Activated CD4-positive, alpha-beta T cell treated with anti-CD3 and anti-CD28 coated beads, Interleukin-2, amount 10 ng/mL, durations not matched to agents 7 days and 5 days (primary cell): ENCODE measurements at regions not wholly inside any gene's neighbourhood (a gene's known extent, or its start where the extent isn't known, plus 50 kb on each side); places are given as distances from the start of the nearest gene placed in this dataset.
A peak's percentile ranks its signal among the peaks of the same experiment; 100 is the strongest.
"Not testable (repeated sequence)": the region's sequence is repeated elsewhere in the genome, so short reads cannot be mapped to it uniquely, and the experiment has no call there.

ENCODE experiments used
- CTCF ChIA-PET: fragments of 350-600 bp; sonication (Branson Sonifier 250); formaldehyde crosslinking; loops from one replicate; lab custom pipeline; 2021; ENCODE audit warnings: antibody characterized with exemption; lab: Charles Lee
- POLR2A ChIA-PET: fragments of 350-600 bp; sonication (Branson Sonifier 250); formaldehyde crosslinking; loops from one replicate; lab custom pipeline; 2021; ENCODE audit warnings: antibody characterized with exemption; lab: Charles Lee
- DNase-seq: peaks from one replicate; pipeline ENCODE4 v3.0.0-alpha.2; 2020
- H3K27ac Mint-ChIP-seq: one replicate; pipeline ENCODE4 v1.8.0; 2021; ENCODE audit warnings: mild to moderate bottlenecking, moderate library complexity, mixed read lengths
- H3K27me3 Mint-ChIP-seq: one replicate; pipeline ENCODE4 v1.8.0; 2021; ENCODE audit warnings: mixed read lengths
- H3K36me3 Mint-ChIP-seq: one replicate; pipeline ENCODE4 v1.8.0; 2021; ENCODE audit warnings: low read depth, mixed read lengths
- H3K4me1 Mint-ChIP-seq: one replicate; pipeline ENCODE4 v1.8.0; 2021; ENCODE audit warnings: mixed read lengths
- H3K4me3 Mint-ChIP-seq: one replicate; pipeline ENCODE4 v1.8.0; 2021; ENCODE audit warnings: mild to moderate bottlenecking, moderate library complexity, mixed read lengths
- H3K9me3 Mint-ChIP-seq: one replicate; pipeline ENCODE4 v1.8.0; 2021; ENCODE audit warnings: mixed read lengths

DNA sequence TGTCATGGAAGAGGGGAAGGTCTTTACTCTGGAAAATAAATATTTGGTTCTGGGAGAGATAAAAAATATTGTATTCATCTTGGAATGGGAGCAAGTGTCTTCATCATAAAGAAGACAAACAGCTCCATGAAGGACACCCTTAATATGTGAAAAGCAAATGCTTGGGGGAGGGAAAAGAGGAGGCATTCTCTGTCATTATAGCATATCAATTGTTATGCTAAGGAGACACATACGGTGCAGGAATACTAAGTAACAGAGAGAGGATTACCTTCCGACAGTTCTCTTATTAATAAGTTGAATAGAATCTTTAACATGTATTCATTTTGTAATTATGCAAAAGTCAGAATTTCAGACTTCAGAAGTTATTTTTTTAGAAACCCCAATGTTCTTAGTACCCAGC, 634.4 kb downstream of the UTRN start:
- Mint-ChIP-seq H3K27me3 (peaks cover 29% of the 10 kb centered on the region), H3K27ac (no peak overlapping the region), H3K9me3 (no peaks in the 10 kb centered on the region), H3K36me3 (no peaks in the 10 kb centered on the region), H3K4me1 (peaks cover 1% of the 10 kb centered on the region), H3K4me3 (no peak overlapping the region)
- ChIA-PET CTCF (interaction anchor here (0.7 kb wide), 1 partner anchor 14 kb away, joined by 3 read pairs; no protein-coding TSS in a partner anchor), POLR2A (no interaction called here)
- DNase-seq, result no peak

DNA sequence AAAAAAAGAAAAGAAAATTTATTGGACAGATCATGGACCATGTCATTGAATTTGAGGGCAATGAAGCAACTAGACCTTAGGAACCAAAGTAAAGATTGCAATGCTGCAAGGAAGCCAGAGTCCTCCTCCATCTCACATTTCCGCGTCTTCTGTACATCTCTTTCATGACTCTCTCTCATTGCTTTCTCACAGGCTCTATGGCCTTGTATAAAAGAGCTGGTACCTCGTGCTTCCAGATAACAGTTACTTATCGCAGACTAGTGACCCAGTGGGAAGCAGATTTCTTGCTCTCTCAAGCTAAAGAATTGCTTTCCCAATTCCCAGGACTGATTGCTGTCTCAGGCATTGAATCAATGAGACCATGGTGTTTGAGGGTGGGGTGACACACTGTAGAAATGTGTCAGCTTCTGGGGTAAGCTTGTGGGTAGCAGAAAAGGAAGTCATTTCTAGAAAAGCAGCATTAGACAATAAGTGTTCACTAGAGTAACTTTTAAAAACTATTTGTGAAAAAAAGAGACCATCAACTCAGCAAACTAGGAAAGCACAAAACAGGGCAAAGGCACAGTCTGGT, 635.3 kb downstream of the UTRN start:
- DNase-seq, result no peak
- Mint-ChIP-seq H3K4me3 (no peak overlapping the region), H3K36me3 (no peaks in the 10 kb centered on the region)

DNA sequence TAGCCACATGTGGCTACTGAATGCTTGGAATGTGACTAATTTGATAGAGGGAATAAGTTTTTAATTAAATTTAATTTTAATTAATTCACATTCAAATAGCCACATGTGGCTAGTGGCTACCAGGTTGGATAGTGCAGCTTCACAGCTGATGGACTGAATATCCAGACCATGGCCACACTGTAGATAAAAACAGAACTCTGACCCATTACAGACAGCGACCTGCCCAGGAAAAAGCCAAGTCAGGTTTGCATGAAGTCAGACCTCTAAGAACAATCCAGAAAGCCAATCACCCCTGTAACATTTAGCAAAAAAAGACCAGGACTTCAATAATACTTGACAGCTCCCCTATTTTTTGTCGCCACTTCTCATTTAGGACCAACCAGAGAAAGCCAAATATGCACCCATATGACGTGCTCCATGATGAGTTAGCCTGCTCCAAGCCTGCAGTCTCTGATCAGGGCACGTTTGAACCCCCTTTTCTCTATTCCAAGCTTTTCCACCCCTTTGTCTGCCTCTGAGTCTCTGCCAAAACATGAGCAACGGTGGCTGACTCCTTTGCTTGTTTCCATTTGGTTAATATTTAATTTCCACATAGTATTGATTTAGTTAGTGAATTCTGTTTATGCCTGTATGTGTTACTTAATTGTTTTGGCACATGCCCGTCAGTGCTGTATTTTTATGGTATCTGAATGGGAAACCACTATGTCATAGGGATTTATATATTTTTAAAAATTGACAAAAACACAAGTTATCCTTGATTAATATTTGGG, 636.3 kb downstream of the UTRN start:
- Mint-ChIP-seq H3K4me3 (no peak overlapping the region), H3K27me3 (peaks cover 21% of the 10 kb centered on the region), H3K27ac (no peak overlapping the region), H3K36me3 (no peaks in the 10 kb centered on the region), H3K9me3 (no peaks in the 10 kb centered on the region), H3K4me1 (peaks cover 1% of the 10 kb centered on the region)
- DNase-seq, result no peak
- POLR2A ChIA-PET, result no interaction called here
- CTCF ChIA-PET, result no interaction called here

More for the DNA sequence above, 635.3 kb downstream of the UTRN start:
- no peak overlapping the region for H3K27ac Mint-ChIP-seq
- POLR2A ChIA-PET, result no interaction called here
- peaks cover 1% of the 10 kb centered on the region for H3K4me1 Mint-ChIP-seq
- no peaks in the 10 kb centered on the region for H3K9me3 Mint-ChIP-seq
- CTCF ChIA-PET, result no interaction called here
- peaks cover 28% of the 10 kb centered on the region for H3K27me3 Mint-ChIP-seq

DNA sequence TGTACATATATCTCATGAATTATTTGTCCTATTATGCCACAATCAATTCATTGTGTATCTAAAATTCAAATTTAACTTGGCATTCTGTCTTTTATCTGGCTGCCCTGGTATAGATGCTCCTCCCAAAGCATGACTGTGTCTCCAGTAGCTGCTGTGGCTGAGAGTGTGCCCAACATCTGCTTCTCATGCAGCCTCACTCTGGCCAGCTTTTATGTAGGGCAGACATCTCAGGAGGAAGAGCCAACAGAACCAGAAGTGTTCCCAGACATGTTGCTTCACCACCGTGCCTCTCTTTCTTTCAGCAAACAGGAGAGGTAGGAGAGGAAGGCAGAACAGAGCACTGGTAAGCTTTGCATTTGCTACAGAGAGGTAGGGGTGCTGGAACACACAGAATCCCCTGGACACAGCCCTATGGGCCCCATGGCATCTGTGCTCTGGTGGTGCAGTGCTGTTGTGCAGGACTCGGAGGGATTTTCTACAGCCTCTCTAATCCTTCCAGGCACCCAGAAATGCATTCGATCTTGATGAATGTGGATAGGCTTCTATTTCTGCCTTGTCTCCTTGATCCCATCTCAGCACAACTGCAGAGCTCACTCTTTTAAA, 637.1 kb downstream of the UTRN start:
- Mint-ChIP-seq H3K9me3 (no peaks in the 10 kb centered on the region), H3K27ac (no peak overlapping the region), H3K4me1 (peaks cover 1% of the 10 kb centered on the region), H3K36me3 (no peaks in the 10 kb centered on the region), H3K4me3 (no peak overlapping the region), H3K27me3 (peaks cover 19% of the 10 kb centered on the region)
- DNase-seq, result no peak
- CTCF ChIA-PET, result no interaction called here
- POLR2A ChIA-PET, result no interaction called here

DNA sequence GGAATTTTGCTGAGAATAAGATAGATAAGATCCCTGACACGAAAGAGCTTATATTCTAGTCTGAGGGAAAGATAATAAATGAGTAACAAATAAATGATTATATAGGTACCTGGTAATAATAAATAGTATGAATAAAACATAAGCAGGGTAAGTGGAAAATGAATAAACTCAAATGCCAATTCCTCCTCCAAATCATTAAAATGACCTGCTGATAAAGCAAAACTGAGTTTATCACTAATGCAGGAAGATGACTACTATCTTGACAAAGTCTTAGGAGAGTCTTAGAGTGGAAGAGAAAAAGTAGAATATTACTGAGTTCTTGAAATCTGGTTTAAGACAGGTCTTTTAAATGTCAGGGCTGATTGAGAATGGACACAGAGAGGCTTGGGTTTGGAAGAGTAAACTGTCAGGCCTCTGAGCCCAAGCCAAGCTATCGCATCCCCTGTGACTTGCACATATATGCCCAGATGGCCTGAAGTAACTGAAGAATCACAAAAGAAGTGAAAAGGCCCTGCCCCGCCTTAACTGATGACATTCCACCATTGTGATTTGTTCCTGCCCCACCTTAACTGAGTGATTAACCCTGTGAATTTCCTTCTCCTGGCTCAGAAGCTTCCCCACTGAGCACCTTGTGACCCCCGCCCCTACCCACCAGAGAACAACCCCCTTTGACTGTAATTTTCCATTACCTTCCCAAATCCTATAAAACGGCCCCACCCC, 637.8 kb downstream of the UTRN start:
- H3K36me3 Mint-ChIP-seq, H3K9me3 Mint-ChIP-seq, H3K4me1 Mint-ChIP-seq, H3K4me3 Mint-ChIP-seq, DNase-seq, CTCF ChIA-PET, POLR2A ChIA-PET, H3K27ac Mint-ChIP-seq: not testable (repeated sequence)
- H3K27me3 Mint-ChIP-seq, result peaks cover 19% of the 10 kb centered on the region

DNA sequence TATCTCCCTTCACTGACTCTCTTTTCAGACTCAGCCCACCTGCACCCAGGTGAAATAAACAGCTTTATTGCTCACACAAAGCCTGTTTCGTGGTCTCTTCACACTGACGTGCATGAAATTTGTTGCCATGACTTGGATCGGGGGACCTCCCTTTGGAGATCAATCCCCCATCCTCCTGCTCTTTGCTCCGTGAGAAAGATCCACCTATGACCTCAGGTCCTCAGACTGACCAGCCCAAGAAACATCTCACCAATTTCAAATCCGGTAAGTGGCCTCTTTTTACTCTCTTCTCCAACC, 638.3 kb downstream of the UTRN start:
- POLR2A ChIA-PET, DNase-seq, H3K36me3 Mint-ChIP-seq, H3K27ac Mint-ChIP-seq, H3K9me3 Mint-ChIP-seq, CTCF ChIA-PET, H3K4me3 Mint-ChIP-seq, H3K4me1 Mint-ChIP-seq: not testable (repeated sequence)
- H3K27me3 Mint-ChIP-seq, result peaks cover 17% of the 10 kb centered on the region

DNA sequence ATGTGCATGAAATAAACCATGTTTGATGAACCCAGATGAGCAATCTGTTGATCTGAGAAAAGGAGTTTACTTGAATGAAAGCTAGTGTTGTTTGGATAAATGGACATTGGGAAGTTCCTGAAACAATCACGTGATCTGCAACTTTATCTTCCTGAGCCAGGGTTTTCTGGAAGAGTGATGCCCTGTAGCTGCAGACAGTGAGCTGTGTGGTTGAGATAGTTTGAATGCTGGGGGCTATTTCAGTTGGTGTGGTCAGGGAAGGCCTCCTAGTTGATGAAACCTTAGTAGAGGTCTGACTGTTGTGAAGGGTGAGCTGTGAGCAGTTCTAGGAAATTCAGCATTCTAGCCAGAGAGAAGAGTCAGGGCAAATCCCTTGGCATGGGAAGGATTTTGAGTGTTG, 643.7 kb downstream of the UTRN start:
- ChIA-PET POLR2A (no interaction called here), CTCF (no interaction called here)
- no peak overlapping the region for H3K27ac Mint-ChIP-seq
- peaks cover 2% of the 10 kb centered on the region for H3K27me3 Mint-ChIP-seq
- no peaks in the 10 kb centered on the region for H3K36me3 Mint-ChIP-seq
- H3K9me3 Mint-ChIP-seq, result no peaks in the 10 kb centered on the region
- DNase-seq, result no peak
- H3K4me3 Mint-ChIP-seq, result no peak overlapping the region
- H3K4me1 Mint-ChIP-seq, result no peaks in the 10 kb centered on the region

DNA sequence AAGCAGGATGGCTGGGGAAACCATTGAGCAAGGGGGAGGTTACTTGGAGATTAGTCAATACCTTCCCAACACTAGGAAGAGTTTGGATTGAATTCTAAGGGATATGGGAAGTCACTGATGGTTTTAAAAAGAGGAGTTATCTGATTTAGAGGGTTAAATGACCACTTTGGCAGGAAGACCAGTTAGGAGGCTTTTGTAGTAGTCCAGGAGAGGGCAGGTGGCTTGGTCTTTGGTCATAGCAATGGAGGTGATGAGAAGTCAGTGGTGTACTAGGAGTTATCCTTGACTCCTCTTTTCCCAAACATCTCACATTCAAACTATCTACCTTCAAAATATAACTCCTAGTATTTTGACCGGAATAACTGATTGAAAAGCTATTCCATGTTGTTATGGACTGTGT, 644.1 kb downstream of the UTRN start:
- H3K4me3 Mint-ChIP-seq, result no peak overlapping the region
- H3K9me3 Mint-ChIP-seq, result no peaks in the 10 kb centered on the region
- H3K27me3 Mint-ChIP-seq, result peaks cover 2% of the 10 kb centered on the region
- no peak overlapping the region for H3K27ac Mint-ChIP-seq
- ChIA-PET CTCF (no interaction called here), POLR2A (no interaction called here)
- no peaks in the 10 kb centered on the region for H3K4me1 Mint-ChIP-seq
- no peaks in the 10 kb centered on the region for H3K36me3 Mint-ChIP-seq
- DNase-seq, result no peak

DNA sequence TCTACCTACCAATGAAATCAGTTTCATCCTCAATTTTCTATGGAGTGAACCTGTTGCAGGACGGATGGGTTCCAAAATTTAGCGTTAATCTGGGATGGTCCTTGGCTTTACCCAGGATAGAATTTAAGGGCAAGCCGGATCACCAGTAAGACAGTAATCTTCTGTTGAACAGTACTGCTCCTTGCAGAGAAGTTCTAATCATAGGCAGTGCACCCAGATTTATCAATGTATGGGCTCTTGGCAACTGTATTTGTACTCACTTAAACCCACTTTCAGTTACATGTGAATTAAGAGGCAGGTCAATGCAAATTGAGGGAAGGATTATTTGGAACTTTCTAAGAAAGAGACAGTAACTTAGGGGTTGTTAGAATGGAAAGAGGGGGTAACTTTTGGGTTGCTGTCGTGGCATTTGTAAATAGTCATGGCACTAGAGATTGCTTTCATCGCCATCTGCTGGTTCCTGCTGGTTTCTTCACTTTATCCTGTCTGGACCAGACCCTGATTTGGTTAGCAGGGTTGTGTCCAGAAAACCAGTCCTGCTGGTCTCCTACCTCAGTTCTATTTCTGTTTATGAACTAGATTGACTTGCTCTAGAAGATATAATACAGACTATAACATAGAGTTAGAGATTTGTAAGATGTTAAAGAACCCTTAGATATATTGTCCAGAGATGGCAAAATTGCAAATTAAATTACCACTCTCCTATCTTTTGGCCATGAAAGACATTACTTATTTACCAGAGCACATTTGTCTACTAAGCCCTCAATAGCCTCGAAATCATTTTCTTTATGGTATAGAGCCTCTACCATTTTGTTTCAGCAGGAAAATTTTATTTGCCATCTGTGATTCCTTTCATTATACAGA, 646.3 kb downstream of the UTRN start:
- no peaks in the 10 kb centered on the region for H3K4me1 Mint-ChIP-seq
- no peak overlapping the region for H3K4me3 Mint-ChIP-seq
- H3K27ac Mint-ChIP-seq, result no peak overlapping the region
- peak; percentile 50 for DNase-seq
- POLR2A ChIA-PET, result no interaction called here
- no peaks in the 10 kb centered on the region for H3K9me3 Mint-ChIP-seq
- CTCF ChIA-PET, result no interaction called here
- peaks cover 7% of the 10 kb centered on the region for H3K27me3 Mint-ChIP-seq
- H3K36me3 Mint-ChIP-seq, result peaks cover 2% of the 10 kb centered on the region

DNA sequence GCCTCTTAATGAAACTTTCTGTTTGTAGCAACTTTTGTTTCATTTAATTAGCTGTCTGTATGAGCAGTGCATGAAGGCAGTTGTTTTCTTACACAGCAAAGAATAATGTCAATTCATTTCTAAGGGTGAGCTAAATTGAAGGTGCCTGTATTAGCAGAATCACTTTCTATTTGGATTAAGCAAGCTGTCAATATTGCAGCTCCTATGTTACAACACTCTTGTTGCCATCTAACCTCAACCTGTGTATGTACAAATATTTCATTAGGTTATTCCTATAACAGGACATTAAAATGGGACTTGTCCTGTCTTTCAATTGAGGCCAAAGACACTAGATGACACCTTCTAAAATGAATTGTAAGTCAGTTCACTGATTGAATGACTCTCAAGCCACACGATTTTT, 647.5 kb downstream of the UTRN start:
- Mint-ChIP-seq H3K36me3 (peaks cover 2% of the 10 kb centered on the region), H3K27ac (no peak overlapping the region), H3K27me3 (peaks cover 7% of the 10 kb centered on the region), H3K4me1 (no peaks in the 10 kb centered on the region), H3K9me3 (no peaks in the 10 kb centered on the region), H3K4me3 (no peak overlapping the region)
- no peak for DNase-seq
- ChIA-PET CTCF (interaction anchor here (0.9 kb wide), 1 partner anchor 13 kb away, joined by 3 read pairs; no protein-coding TSS in a partner anchor), POLR2A (no interaction called here)

DNA sequence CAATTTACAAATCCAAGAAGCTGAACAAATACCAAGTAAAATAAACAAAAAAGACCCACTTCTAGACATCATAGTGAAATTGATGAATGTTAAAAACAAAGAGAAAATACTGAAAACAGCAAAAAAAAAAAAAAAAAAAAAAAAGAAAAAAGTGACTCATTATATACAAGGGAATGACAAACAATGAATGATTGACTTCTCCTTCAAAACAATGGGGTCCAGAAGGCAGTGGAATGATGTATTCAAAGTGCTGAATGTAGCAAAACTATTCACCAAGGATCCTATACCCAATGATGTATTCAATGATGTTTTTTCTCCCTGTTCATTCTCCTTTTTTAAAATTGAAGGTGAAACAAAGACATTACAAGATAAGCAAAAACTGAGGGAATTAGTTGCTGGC, 650.0 kb downstream of the UTRN start:
- ChIA-PET CTCF (no interaction called here), POLR2A (no interaction called here)
- Mint-ChIP-seq H3K4me3 (no peak overlapping the region), H3K4me1 (no peaks in the 10 kb centered on the region), H3K36me3 (peaks cover 2% of the 10 kb centered on the region), H3K27me3 (peaks cover 6% of the 10 kb centered on the region), H3K27ac (no peak overlapping the region), H3K9me3 (no peaks in the 10 kb centered on the region)
- no peak for DNase-seq

DNA sequence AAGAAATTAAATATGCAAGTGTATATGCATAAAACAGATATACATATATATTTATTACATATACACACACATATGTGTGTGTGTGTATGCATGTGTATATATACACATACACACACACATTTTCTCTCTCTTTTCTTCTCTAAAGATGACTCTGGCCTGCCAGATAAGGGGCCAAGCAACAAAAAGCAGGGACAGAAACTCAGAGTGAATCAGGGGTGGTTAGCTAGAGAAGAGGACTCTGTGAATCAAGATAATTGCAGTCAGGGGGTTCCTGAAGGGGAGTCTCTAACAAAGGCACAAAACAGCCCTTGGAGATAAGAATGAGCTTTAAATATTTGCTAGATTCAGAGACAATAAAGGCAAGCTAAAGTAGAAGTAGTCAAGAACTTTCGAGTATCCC, 650.5 kb downstream of the UTRN start:
- Mint-ChIP-seq H3K9me3 (no peaks in the 10 kb centered on the region), H3K4me3 (no peak overlapping the region), H3K36me3 (peaks cover 2% of the 10 kb centered on the region), H3K27ac (no peak overlapping the region), H3K4me1 (no peaks in the 10 kb centered on the region), H3K27me3 (peaks cover 5% of the 10 kb centered on the region)
- ChIA-PET POLR2A (no interaction called here), CTCF (no interaction called here)
- no peak for DNase-seq
